ENCODE measurements at regions not wholly inside any gene's neighbourhood (a gene's known extent, or its start where the extent isn't known, plus 50 kb on each side); places are given as distances from the start of the nearest gene placed in this dataset.

DNA sequence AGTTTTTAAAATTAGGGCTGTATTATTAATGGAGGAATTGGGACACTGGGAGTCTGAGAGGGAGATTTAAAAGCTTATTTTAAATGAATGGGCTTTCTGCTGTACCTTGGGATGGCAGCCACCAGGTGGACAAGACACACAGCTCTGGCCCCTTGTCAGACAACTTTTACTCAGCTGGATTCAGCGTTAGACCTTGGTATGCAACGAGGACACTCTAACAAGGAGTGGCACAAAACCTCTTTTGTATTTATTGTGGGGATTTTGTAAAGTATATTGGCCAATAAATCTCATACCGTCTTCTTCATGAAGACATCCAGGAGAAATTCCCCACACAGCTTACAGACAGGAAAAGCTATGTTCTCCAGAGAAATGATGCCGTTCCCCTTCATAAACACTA lies 105.7 kb downstream of the LCA5 start:
- no peak overlapping the region for H3K4me2 ChIP-seq
- H4K20me1 ChIP-seq = no peaks in the 10 kb centered on the region
- H3K4me3 ChIP-seq = no peak overlapping the region
- no peak overlapping the region for H3K9ac ChIP-seq
- no peaks in the 10 kb centered on the region for H3K36me3 ChIP-seq
- no peaks in the 10 kb centered on the region for H3K9me3 ChIP-seq
- TF ChIP-seq Cebpa-rat (IDR thresholded peaks at IDR 0.05) = no peak
- no peak overlapping the region for H3K27ac ChIP-seq
- H3K27me3 ChIP-seq = no peaks in the 10 kb centered on the region
- no peaks in the 10 kb centered on the region for H3K4me1 ChIP-seq

GRCh38 chr6:79430913-79431536 lies 106.2 kb downstream of the LCA5 start:
- Histone ChIP-seq H3K36me3 (no peaks in the 10 kb centered on the region), H3K9me3 (no peaks in the 10 kb centered on the region), H3K4me2 (no peak overlapping the region), H3K4me1 (no peaks in the 10 kb centered on the region), H3K4me3 (no peak overlapping the region), H4K20me1 (no peaks in the 10 kb centered on the region), H3K27me3 (no peaks in the 10 kb centered on the region), H3K27ac (no peak overlapping the region), H3K9ac (no peak overlapping the region)
- TF ChIP-seq Cebpa-rat (IDR thresholded peaks at IDR 0.05) = no peak

DNA sequence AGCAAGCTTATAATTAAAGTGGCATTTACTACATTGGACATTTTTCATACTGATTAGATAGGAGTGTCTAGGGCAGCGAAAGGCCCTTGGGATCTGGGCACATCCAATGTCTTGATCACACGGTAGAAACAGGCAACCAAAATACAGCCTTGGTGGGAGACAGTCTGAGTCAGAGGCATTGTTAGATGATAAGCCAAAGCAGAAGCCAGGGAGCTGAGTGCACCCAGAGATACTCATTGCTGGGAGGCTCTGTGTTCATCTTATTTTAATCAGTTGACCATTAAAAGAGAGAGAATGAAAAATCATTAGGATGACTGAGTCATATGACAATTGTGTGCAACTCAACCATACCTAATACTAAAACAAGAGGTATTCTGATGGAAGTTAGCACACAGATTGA lies 109.5 kb downstream of the LCA5 start:
- Histone ChIP-seq H3K27ac (no peak overlapping the region), H3K9me3 (no peaks in the 10 kb centered on the region), H3K4me2 (no peak overlapping the region), H3K36me3 (no peaks in the 10 kb centered on the region), H3K4me1 (no peaks in the 10 kb centered on the region), H3K9ac (no peak overlapping the region), H3K27me3 (no peaks in the 10 kb centered on the region), H3K4me3 (no peak overlapping the region), H4K20me1 (no peaks in the 10 kb centered on the region)
- TF ChIP-seq Cebpa-rat (IDR thresholded peaks at IDR 0.05) = no peak

DNA sequence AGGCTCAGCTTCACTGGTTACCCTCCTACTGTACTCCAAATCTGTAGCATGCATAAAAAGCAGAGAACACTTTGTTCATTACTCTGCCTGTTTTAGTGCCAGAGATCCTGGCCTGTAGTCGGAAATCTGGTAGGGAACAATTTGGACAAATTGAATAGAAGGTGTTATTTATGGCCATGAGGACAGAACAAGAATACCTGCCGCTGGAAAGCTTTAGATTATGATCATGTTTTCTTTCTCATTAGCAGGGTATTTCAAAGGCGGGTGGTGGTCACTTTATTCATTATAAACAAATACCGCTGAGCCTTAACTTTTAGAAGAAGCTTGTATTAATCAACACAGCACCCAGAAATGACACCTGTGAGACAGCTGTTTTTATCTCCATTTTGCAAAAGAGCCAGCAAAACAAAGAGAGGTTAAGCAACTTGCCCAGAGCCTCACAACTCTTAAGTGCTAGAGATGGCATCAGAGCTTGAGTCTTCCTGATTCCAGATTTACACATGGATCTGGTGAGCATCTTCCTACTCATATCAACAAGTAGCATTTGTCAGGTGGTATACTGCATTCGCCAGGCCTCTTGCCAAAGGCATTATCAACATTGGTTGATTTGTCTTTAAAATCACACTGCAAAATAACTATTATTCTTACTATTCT lies 110.5 kb downstream of the LCA5 start:
- Histone ChIP-seq H3K27me3 (no peaks in the 10 kb centered on the region), H3K4me3 (no peak overlapping the region), H3K4me2 (no peak overlapping the region), H3K9ac (no peak overlapping the region), H4K20me1 (no peaks in the 10 kb centered on the region), H3K4me1 (no peaks in the 10 kb centered on the region; the same call in 1 of the 2 replicates), H3K27ac (no peak overlapping the region), H3K36me3 (no peaks in the 10 kb centered on the region), H3K9me3 (no peaks in the 10 kb centered on the region)
- no peak for TF ChIP-seq Cebpa-rat (IDR thresholded peaks at IDR 0.05)

DNA sequence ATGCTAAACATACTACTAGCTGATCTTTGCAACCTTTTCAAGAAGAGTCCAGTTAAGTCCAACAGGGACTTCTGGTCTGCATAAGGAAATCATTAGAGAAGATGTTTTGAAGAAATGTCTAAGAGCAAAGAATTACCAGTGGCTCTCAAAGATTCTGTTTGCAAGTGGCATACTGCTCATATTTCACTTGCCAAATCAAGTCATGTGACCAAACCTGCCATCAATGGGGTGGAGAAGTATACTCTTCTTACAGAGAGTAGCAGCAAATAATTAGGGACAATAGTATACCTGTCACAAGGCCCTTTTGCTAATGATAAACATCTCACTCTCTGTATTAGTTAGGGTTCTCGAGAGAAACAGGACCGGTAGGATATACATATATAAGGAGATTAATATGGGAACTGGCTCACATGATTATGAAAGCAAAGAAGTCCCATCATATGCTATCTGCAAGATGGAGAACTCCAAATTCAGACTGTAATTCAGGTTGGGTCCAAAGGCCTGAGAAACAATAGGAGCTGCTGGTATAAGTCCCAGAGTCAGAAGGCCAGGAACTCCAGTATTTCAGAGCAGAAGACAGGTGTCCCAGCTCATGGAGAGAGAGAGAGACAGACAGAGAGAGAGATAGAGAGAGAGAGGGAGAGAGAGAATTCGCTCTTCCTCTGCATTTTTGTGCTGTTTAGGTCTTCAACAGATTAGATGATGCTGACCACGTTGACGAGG lies 111.5 kb downstream of the LCA5 start:
- TF ChIP-seq Cebpa-rat (IDR thresholded peaks at IDR 0.05) = no peak
- no peak overlapping the region for H3K4me3 ChIP-seq
- no peak overlapping the region for H3K9ac ChIP-seq
- H3K9me3 ChIP-seq = no peaks in the 10 kb centered on the region
- H3K4me1 ChIP-seq = peaks cover 4% of the 10 kb centered on the region; the same call in 1 of the 2 replicates
- H4K20me1 ChIP-seq = no peaks in the 10 kb centered on the region
- no peaks in the 10 kb centered on the region for H3K36me3 ChIP-seq
- no peak overlapping the region for H3K4me2 ChIP-seq
- H3K27ac ChIP-seq = no peak overlapping the region
- H3K27me3 ChIP-seq = no peaks in the 10 kb centered on the region

- Histone ChIP-seq H3K9me3 (no peaks in the 10 kb centered on the region), H3K4me3 (no peak overlapping the region), H3K27ac (no peak overlapping the region), H3K4me2 (no peak overlapping the region), H4K20me1 (no peaks in the 10 kb centered on the region), H3K4me1 (peaks cover 24% of the 10 kb centered on the region; the same call in 1 of the 2 replicates), H3K27me3 (no peaks in the 10 kb centered on the region), H3K9ac (no peak overlapping the region), H3K36me3 (no peaks in the 10 kb centered on the region)
- no peak for TF ChIP-seq Cebpa-rat (IDR thresholded peaks at IDR 0.05)
These were observed 114.0 kb downstream of the LCA5 start for GRCh38 chr6:79423216-79423615.

- no peaks in the 10 kb centered on the region for H4K20me1 ChIP-seq
- H3K4me3 ChIP-seq = no peak overlapping the region
- no peaks in the 10 kb centered on the region for H3K36me3 ChIP-seq
These were observed 114.6 kb downstream of the LCA5 start for GRCh38 chr6:79422666-79423065.

GRCh38 chr6:79421707-79422484 lies 115.3 kb downstream of the LCA5 start:
- Histone ChIP-seq H3K9me3 (no peaks in the 10 kb centered on the region), H3K4me3 (no peak overlapping the region), H3K36me3 (no peaks in the 10 kb centered on the region), H3K27ac (no peak overlapping the region), H3K9ac (no peak overlapping the region), H3K27me3 (no peaks in the 10 kb centered on the region), H3K4me1 (peaks cover 24% of the 10 kb centered on the region; the same call in 1 of the 2 replicates), H3K4me2 (no peak overlapping the region; the same call in 1 of the 2 replicates), H4K20me1 (no peaks in the 10 kb centered on the region)
- no peak for TF ChIP-seq Cebpa-rat (IDR thresholded peaks at IDR 0.05)

More at GRCh38 chr6:79422666-79423065, 114.6 kb downstream of the LCA5 start:
- Histone ChIP-seq H3K9me3 (no peaks in the 10 kb centered on the region), H3K27ac (no peak overlapping the region), H3K9ac (no peak overlapping the region), H3K27me3 (no peaks in the 10 kb centered on the region), H3K4me2 (no peak overlapping the region), H3K4me1 (peaks cover 24% of the 10 kb centered on the region; the same call in 1 of the 2 replicates)
- no peak for TF ChIP-seq Cebpa-rat (IDR thresholded peaks at IDR 0.05)

DNA sequence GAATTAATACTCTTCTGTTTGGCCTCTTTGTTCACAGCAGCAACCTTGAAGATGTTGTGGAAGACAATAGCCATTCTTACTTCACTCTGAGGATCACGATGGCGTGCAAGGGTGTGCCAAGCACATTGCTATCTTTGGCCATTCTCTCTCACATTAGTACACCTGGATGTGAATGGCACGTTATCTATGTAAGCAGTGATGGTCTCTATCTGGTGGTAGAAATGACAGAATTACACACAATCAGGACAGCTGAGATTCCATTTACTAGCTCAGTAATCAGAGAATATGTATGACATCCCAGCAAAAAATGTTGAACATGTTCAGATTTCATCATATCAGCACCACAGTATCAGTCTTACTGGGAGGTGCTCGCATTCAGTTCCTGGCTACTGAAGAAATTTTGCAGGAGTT lies 116.2 kb downstream of the LCA5 start:
- peaks cover 24% of the 10 kb centered on the region; the same call in 1 of the 2 replicates for H3K4me1 ChIP-seq
- H4K20me1 ChIP-seq = no peaks in the 10 kb centered on the region
- peak overlapping the region; percentile 31; the same call in 1 of the 2 replicates for H3K4me3 ChIP-seq
- no peak overlapping the region for H3K9ac ChIP-seq
- no peaks in the 10 kb centered on the region for H3K9me3 ChIP-seq
- peak overlapping the region; percentile 55 for H3K4me2 ChIP-seq
- peak overlapping the region; percentile 58; the same call in 1 of the 2 replicates for H3K27ac ChIP-seq
- no peaks in the 10 kb centered on the region for H3K27me3 ChIP-seq
- no peak for TF ChIP-seq Cebpa-rat (IDR thresholded peaks at IDR 0.05)
- no peaks in the 10 kb centered on the region for H3K36me3 ChIP-seq
